Gastroesophageal sphincter (tissue), 4 donors: ENCODE measurements at regions not wholly inside any gene's neighbourhood (a gene's known extent, or its start where the extent isn't known, plus 50 kb on each side); places are given as distances from the start of the nearest gene placed in this dataset.
A peak's percentile ranks its signal among the peaks of the same experiment; 100 is the strongest.

Experiments
- ATAC-seq: fragments of 150-250 bp; one replicate; pipeline ENCODE4 v1.9.1; 2016; ENCODE audit warnings: mild to moderate bottlenecking, moderate library complexity
- H3K27ac ChIP-seq, 4 donors: fragments of 200-600 bp; sonication (generic) in 3 of 4; 1 replicate in 3 of 4; 2 replicates in 1 of 4; pipeline ENCODE4 v1.5.1; 2016 to 2019
- H3K27me3 ChIP-seq: fragments of 200-600 bp; sonication (generic); one replicate; pipeline ENCODE4 v1.5.1; 2019
- H3K36me3 ChIP-seq, 2 donors: fragments of 200-600 bp; sonication (generic); one replicate each; pipeline ENCODE4 v1.5.1; 2019; ENCODE audit warnings: control low read depth in 1 of 2
- H3K4me1 ChIP-seq, 3 donors: fragments of 200-600 bp; sonication (generic); 1 replicate in 2 of 3; 2 replicates in 1 of 3; pipeline ENCODE4 v1.5.1; 2016 to 2019; ENCODE audit warnings: control low read depth in 2 of 3
- H3K4me3 ChIP-seq, 2 donors: fragments of 200-600 bp; sonication (generic); one replicate each; pipeline ENCODE4 v1.5.1; 2019; ENCODE audit warnings: mild to moderate bottlenecking in 1 of 2, moderate library complexity in 1 of 2
- H3K9me3 ChIP-seq, 3 donors: fragments of 200-600 bp; sonication (generic); one replicate each; pipeline ENCODE4 v1.5.1; 2017 to 2019; ENCODE audit warnings: control low read depth in 2 of 3
- EP300 ChIP-seq: sonication (generic); formaldehyde crosslinking; IDR thresholded peaks from one replicate; pipeline ENCODE4 v1.6.1; 2017; ENCODE audit warnings: antibody characterized with exemption, mild to moderate bottlenecking
- POLR2A ChIP-seq, 2 donors: fragments of 450-650 bp; IDR thresholded peaks; one replicate each; pipeline ENCODE4 v1.6.1; 2017; ENCODE audit warnings: antibody characterized with exemption in 2 of 2, mild to moderate bottlenecking in 2 of 2, moderate library complexity in 1 of 2
- POLR2AphosphoS5 ChIP-seq: sonication (generic); formaldehyde crosslinking; IDR thresholded peaks from one replicate; pipeline ENCODE4 v1.6.1; 2017; ENCODE audit warnings: antibody characterized with exemption
- WGBS, 2 donors: methylation state at CpG; one replicate each; pipeline ENCODE4 v1.1.5; 2018; ENCODE audit warnings: low coverage in 1 of 2; 5-methylcytosine and 5-hydroxymethylcytosine counted together
- TF ChIP-seq, protein P1 (sequence below), 4 experiments: fragments of 200-600 bp in 2 of 4; fragments of 450-650 bp in 2 of 4; sonication (generic) in 1 of 4; IDR thresholded peaks; one replicate each; pipeline ENCODE4 v1.5.1; 2017 to 2019; ENCODE audit warnings: antibody characterized with exemption in 4 of 4, mild to moderate bottlenecking in 2 of 4, moderate library complexity in 2 of 4

DNA sequence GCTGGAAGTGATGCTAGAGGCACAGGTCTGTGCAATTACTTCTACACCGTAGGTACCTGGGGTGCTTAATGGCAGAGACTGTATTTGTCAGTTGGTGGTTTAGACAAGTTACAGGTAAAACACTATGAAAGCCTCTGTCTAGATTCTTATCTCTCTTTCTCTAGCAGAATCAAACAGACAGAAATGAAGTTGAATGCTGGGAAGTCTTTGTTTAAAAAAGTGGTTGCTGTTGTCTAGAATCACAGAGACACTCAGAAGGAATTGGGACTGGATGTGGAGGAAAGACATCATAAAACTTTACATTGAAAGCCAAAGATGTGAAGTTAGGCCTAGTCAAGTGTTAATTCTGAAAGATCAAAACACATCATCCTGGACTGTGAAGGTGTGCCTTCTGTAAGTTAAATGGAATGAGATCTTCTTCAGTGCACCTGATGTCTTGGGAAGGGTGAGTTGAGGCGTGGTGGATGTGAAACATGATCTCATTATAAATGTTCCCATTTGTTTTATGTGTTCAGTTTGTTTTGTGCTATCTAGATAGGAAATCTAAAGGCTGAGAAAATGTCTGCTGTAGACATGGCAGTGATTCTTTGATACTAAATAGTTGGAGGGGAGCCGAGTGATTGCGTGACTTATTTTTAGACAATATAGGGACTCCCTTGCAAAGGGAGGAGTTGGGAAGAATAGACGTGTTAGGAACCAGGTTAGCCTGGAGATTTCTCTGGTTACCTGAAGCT lies 290.2 kb downstream of the SOX4 start:
- H3K4me3 ChIP-seq: no peak overlapping the region
- no peak overlapping the region for H3K27ac ChIP-seq
- 90 to 92% methylated on average over 2 to 4 of the region's 5 CpGs for WGBS, 2 donors
- H3K9me3 ChIP-seq: no peaks in the 10 kb centered on the region
- H3K4me1 ChIP-seq: peaks cover 9 to 47% (median 13%) of the 10 kb centered on the region in 3 donors
- ATAC-seq: no peak
- no peak for TF ChIP-seq EP300
- no peak for TF ChIP-seq POLR2A (IDR thresholded peaks at IDR 0.05)
- TF ChIP-seq, protein P1, sequence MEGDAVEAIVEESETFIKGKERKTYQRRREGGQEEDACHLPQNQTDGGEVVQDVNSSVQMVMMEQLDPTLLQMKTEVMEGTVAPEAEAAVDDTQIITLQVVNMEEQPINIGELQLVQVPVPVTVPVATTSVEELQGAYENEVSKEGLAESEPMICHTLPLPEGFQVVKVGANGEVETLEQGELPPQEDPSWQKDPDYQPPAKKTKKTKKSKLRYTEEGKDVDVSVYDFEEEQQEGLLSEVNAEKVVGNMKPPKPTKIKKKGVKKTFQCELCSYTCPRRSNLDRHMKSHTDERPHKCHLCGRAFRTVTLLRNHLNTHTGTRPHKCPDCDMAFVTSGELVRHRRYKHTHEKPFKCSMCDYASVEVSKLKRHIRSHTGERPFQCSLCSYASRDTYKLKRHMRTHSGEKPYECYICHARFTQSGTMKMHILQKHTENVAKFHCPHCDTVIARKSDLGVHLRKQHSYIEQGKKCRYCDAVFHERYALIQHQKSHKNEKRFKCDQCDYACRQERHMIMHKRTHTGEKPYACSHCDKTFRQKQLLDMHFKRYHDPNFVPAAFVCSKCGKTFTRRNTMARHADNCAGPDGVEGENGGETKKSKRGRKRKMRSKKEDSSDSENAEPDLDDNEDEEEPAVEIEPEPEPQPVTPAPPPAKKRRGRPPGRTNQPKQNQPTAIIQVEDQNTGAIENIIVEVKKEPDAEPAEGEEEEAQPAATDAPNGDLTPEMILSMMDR (IDR thresholded peaks at IDR 0.05): no peak
- no peak for TF ChIP-seq POLR2AphosphoS5
- no peaks in the 10 kb centered on the region for H3K36me3 ChIP-seq
- H3K27me3 ChIP-seq: no peaks in the 10 kb centered on the region

DNA sequence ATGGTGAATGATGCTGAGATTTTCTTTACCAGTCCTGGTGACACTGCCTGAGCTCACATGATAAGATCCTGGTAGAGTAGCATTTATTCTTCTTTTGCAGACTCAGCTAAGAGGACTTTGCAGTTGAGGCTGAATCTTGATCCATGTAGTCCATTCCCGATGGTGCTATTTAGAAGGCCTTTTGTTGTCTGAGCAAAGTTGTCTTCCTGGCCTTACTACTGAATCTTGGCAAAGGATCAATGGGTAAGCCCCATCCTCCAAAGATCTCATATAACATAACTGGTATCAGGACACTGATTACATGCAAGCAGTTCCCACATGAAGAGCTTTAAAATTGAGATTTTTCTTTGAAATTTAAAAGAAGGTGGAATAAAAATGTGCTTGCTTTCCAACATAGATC lies 291.6 kb downstream of the SOX4 start:
- no peak for ATAC-seq
- peak overlapping the region in 3 of 4 donors; percentile 21 to 77 (median 65) for H3K27ac ChIP-seq
- no peaks in the 10 kb centered on the region for H3K9me3 ChIP-seq
- 43 to 50% methylated on average over 1 of the region's 1 CpG for WGBS, 2 donors
- no peaks in the 10 kb centered on the region for H3K36me3 ChIP-seq
- TF ChIP-seq, protein P1 (IDR thresholded peaks at IDR 0.05): no peak
- TF ChIP-seq POLR2AphosphoS5 (no peak), EP300 (no peak), POLR2A (IDR thresholded peaks at IDR 0.05) (no peak)
- no peaks in the 10 kb centered on the region for H3K27me3 ChIP-seq
- H3K4me3 ChIP-seq: no peak overlapping the region
- H3K4me1 ChIP-seq: peaks cover 9 to 47% (median 13%) of the 10 kb centered on the region in 3 donors

DNA sequence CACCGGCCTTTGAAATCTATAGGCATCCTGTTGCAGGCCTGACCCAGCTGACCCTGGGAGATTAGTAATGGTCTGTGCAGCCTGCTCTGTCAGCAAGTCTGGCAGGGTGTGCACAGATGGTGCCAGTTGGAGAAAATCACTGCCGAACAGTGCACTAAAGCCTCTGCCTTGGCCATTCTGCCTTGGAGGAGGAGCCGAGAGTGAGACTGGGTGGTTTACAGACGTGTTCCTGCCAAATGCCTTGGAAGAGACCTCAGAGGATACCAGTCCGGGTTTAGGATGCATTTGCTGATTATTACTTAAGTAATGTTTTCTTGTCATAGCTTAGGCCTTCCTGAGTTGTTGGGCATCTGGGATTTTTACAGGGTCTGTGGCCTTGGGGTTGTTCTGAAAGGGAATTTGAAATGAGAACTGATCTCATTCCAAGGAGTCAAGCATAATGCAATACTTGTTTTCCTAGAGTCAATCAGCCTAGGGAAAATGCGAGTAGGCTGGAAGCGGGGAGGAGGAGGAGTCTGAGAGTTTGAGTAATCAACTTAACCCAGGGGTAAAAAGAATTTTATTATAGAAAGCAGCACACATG lies 292.1 kb downstream of the SOX4 start:
- Histone ChIP-seq H3K4me1 (peaks cover 9 to 47% (median 13%) of the 10 kb centered on the region in 3 donors), H3K4me3 (no peak overlapping the region), H3K9me3 (no peaks in the 10 kb centered on the region), H3K27me3 (no peaks in the 10 kb centered on the region), H3K27ac (peak overlapping the region; percentile 21 to 77 (median 54)), H3K36me3 (no peaks in the 10 kb centered on the region)
- 33 to 48% methylated on average over 4 to 5 of the region's 7 CpGs for WGBS, 2 donors
- TF ChIP-seq POLR2A (IDR thresholded peaks at IDR 0.05) (no peak), EP300 (no peak), POLR2AphosphoS5 (no peak)
- TF ChIP-seq, protein P1 (IDR thresholded peaks at IDR 0.05): no peak
- peak; percentile 71 for ATAC-seq

DNA sequence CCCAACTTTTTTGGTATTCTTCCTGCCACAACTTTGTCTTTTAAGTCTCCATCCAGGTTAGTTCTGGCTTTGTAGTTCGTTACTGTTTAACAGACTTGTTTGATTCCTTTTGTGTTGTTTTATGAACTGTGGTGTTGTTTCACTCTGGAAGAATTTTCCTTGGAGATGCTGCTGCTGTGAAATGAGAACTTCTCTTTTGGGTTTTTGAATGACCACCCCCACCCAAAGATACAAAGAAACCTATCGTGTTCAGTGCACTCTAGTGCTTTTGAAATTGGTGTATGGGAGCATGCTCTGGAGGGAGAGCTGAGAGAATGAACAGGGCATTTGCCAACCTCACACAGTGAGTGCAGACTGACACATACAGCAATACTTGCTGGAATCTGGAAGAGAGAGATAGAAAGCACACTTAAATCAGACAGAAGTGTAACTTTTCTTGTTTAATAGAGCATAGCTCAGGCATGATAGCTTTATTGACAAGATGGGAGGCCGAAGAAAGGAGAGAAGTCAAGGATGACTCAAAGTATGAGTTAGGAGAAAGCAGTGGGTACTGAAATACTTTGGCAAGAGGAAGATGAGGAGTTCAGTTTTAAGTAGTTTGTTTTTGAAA lies 293.1 kb downstream of the SOX4 start:
- Histone ChIP-seq H3K9me3 (no peaks in the 10 kb centered on the region), H3K27me3 (no peaks in the 10 kb centered on the region), H3K27ac (peak overlapping the region; percentile 6 to 77 (median 65)), H3K4me1 (peaks cover 9 to 47% (median 13%) of the 10 kb centered on the region in 3 donors), H3K4me3 (no peak overlapping the region), H3K36me3 (no peaks in the 10 kb centered on the region)
- no peak for ATAC-seq
- TF ChIP-seq POLR2AphosphoS5 (no peak), POLR2A (IDR thresholded peaks at IDR 0.05) (no peak), EP300 (no peak)
- TF ChIP-seq, protein P1 (IDR thresholded peaks at IDR 0.05): no peak
- WGBS, 2 donors: 43 to 50% methylated on average over 2 to 3 of the region's 3 CpGs
